ENCODE measurements at regions not wholly inside any gene's neighbourhood (a gene's known extent, or its start where the extent isn't known, plus 50 kb on each side); places are given as distances from the start of the nearest gene placed in this dataset.

DNA sequence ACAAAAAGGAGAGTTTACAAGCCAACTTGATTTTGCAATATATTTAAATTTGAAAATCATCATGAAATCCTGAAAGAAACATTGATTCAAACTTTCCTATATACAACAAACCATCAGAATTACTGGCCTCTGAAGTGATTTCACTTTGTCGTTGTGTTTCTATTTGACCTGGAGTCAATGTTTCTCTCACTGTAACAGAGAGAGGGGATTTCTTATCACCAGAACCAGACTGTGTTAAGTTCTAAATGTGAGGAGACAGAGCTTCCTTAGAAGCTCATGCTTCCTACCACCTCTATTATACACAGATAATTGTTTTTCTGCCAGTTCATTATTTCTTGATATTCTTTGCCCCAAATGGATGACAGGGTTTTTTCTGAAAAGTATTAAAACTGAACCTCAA, 245.0 kb upstream of the RND3 start:
- TF ChIP-seq, protein P1, sequence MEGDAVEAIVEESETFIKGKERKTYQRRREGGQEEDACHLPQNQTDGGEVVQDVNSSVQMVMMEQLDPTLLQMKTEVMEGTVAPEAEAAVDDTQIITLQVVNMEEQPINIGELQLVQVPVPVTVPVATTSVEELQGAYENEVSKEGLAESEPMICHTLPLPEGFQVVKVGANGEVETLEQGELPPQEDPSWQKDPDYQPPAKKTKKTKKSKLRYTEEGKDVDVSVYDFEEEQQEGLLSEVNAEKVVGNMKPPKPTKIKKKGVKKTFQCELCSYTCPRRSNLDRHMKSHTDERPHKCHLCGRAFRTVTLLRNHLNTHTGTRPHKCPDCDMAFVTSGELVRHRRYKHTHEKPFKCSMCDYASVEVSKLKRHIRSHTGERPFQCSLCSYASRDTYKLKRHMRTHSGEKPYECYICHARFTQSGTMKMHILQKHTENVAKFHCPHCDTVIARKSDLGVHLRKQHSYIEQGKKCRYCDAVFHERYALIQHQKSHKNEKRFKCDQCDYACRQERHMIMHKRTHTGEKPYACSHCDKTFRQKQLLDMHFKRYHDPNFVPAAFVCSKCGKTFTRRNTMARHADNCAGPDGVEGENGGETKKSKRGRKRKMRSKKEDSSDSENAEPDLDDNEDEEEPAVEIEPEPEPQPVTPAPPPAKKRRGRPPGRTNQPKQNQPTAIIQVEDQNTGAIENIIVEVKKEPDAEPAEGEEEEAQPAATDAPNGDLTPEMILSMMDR (conservative IDR thresholded peaks at IDR 0.05): no peak
- TF ChIP-seq EZH2 (IDR thresholded peaks at IDR 0.05; ENCODE audit: low read depth): no peak

All from PC-9 (cell line).